Panc1 (cell line): ENCODE measurements at regions not wholly inside any gene's neighbourhood (a gene's known extent, or its start where the extent isn't known, plus 50 kb on each side); places are given as distances from the start of the nearest gene placed in this dataset.

Source experiments
- POLR2AphosphoS5 ChIP-seq: IDR thresholded peaks from 2 replicates; pipeline ENCODE4 v1.6.1; 2012; ENCODE audit warnings: mild to moderate bottlenecking, low read depth, low read length, moderate library complexity
- TF ChIP-seq, protein P1 (sequence below): fragments of 450-650 bp; IDR thresholded peaks from 2 replicates; pipeline ENCODE4 v1.5.1; 2017; ENCODE audit warnings: mild to moderate bottlenecking
- TF ChIP-seq, protein P2 (sequence below), 2 experiments: IDR thresholded peaks; 2 replicates each; pipeline ENCODE4 v1.6.1; 2011 to 2012; ENCODE audit warnings: low read depth in 2 of 2, control low read depth in 1 of 2, low read length in 1 of 2, mild to moderate bottlenecking in 1 of 2, moderate library complexity in 1 of 2; ENCODE audit not compliant: insufficient read depth in 1 of 2

DNA sequence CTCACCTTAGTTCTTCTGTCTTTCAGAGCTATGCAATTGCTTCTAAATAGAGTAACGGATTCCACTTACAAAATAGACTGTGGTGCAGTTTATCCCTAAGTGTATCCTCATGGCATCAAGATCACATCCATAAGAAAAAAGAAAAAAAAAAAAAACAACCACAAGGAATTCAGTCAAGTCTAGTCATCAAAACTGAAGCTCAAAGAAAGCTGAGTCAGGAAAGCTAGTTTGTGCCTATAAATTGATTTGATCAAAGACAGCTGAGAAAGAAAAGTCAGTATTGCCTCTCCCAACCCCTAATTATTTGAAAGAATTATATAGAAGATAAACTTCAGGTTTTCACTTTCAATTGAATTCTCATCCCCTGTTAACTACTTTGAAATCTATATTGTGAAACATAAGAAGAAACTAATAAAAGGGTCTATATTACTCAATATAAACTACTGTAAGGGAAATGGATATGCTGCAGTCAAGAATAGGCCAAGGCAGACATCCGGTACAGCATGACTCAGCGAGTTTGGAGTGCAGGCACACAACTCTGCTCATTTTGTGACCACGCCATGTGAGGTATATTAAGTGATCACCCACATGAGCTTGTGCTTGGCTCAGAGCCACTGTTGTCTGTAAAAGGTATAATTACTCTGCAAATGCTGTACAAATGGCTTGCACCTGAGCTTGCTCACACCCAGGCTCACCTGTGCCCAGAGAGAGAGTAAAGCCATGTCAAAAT, 568.1 kb upstream of the CRIM1 start:
- TF ChIP-seq, protein P1, sequence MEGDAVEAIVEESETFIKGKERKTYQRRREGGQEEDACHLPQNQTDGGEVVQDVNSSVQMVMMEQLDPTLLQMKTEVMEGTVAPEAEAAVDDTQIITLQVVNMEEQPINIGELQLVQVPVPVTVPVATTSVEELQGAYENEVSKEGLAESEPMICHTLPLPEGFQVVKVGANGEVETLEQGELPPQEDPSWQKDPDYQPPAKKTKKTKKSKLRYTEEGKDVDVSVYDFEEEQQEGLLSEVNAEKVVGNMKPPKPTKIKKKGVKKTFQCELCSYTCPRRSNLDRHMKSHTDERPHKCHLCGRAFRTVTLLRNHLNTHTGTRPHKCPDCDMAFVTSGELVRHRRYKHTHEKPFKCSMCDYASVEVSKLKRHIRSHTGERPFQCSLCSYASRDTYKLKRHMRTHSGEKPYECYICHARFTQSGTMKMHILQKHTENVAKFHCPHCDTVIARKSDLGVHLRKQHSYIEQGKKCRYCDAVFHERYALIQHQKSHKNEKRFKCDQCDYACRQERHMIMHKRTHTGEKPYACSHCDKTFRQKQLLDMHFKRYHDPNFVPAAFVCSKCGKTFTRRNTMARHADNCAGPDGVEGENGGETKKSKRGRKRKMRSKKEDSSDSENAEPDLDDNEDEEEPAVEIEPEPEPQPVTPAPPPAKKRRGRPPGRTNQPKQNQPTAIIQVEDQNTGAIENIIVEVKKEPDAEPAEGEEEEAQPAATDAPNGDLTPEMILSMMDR, result no peak
- TF ChIP-seq, protein P2, sequence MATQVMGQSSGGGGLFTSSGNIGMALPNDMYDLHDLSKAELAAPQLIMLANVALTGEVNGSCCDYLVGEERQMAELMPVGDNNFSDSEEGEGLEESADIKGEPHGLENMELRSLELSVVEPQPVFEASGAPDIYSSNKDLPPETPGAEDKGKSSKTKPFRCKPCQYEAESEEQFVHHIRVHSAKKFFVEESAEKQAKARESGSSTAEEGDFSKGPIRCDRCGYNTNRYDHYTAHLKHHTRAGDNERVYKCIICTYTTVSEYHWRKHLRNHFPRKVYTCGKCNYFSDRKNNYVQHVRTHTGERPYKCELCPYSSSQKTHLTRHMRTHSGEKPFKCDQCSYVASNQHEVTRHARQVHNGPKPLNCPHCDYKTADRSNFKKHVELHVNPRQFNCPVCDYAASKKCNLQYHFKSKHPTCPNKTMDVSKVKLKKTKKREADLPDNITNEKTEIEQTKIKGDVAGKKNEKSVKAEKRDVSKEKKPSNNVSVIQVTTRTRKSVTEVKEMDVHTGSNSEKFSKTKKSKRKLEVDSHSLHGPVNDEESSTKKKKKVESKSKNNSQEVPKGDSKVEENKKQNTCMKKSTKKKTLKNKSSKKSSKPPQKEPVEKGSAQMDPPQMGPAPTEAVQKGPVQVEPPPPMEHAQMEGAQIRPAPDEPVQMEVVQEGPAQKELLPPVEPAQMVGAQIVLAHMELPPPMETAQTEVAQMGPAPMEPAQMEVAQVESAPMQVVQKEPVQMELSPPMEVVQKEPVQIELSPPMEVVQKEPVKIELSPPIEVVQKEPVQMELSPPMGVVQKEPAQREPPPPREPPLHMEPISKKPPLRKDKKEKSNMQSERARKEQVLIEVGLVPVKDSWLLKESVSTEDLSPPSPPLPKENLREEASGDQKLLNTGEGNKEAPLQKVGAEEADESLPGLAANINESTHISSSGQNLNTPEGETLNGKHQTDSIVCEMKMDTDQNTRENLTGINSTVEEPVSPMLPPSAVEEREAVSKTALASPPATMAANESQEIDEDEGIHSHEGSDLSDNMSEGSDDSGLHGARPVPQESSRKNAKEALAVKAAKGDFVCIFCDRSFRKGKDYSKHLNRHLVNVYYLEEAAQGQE (IDR thresholded peaks at IDR 0.05; ENCODE audit: insufficient read depth in 1 of 2, low read depth in 2 of 2, low read length in 1 of 2), result no peak
- TF ChIP-seq POLR2AphosphoS5, result no peak
